ENCODE measurements at regions not wholly inside any gene's neighbourhood (a gene's known extent, or its start where the extent isn't known, plus 50 kb on each side); places are given as distances from the start of the nearest gene placed in this dataset.
A peak's percentile ranks its signal among the peaks of the same experiment; 100 is the strongest.

- H3K27me3 ChIP-seq (ENCODE audit: control insufficient read depth, insufficient read depth, low read length) = no peaks in the 10 kb centered on the region
- ChIA-PET CTCF (no interaction called here), POLR2A (no interaction called here)
- no peak overlapping the region for H3K27ac ChIP-seq (ENCODE audit: low read depth, low read length)
- no peak overlapping the region for H3K4me3 ChIP-seq (ENCODE audit: low read depth, low read length)
- no peaks in the 10 kb centered on the region; the same call in 1 of the 2 replicates for H3K9me3 ChIP-seq (ENCODE audit: control insufficient read depth, insufficient read depth, low read length)
- TF ChIP-seq CTCF (IDR thresholded peaks at IDR 0.05; ENCODE audit: low read depth, low read length) = no peak
- no peak for DNase-seq (ENCODE audit: low read depth, low spot score)
These were observed 159.5 kb upstream of the FAT4 start for GRCh38 chr4:125155251-125155650.

GRCh38 chr4:125140966-125141495 lies 173.7 kb upstream of the FAT4 start:
- CTCF ChIA-PET = no interaction called here
- POLR2A ChIA-PET = no interaction called here
- Histone ChIP-seq H3K27me3 (ENCODE audit: control insufficient read depth, insufficient read depth, low read length) (no peaks in the 10 kb centered on the region), H3K9me3 (ENCODE audit: control insufficient read depth, insufficient read depth, low read length) (no peaks in the 10 kb centered on the region), H3K27ac (ENCODE audit: low read depth, low read length) (no peak overlapping the region), H3K4me3 (ENCODE audit: low read depth, low read length) (no peak overlapping the region)
- TF ChIP-seq CTCF (IDR thresholded peaks at IDR 0.05; ENCODE audit: low read depth, low read length) = no peak
- DNase-seq (ENCODE audit: low read depth, low spot score) = peak; percentile 16

GRCh38 chr4:125135652-125136051 lies 179.1 kb upstream of the FAT4 start:
- DNase-seq (ENCODE audit: low read depth, low spot score) = no peak
- no peaks in the 10 kb centered on the region for H3K9me3 ChIP-seq (ENCODE audit: control insufficient read depth, insufficient read depth, low read length)
- no peak overlapping the region for H3K4me3 ChIP-seq (ENCODE audit: low read depth, low read length)
- H3K27me3 ChIP-seq (ENCODE audit: control insufficient read depth, insufficient read depth, low read length) = no peaks in the 10 kb centered on the region
- TF ChIP-seq CTCF (IDR thresholded peaks at IDR 0.05; ENCODE audit: low read depth, low read length) = no peak
- ChIA-PET CTCF (no interaction called here), POLR2A (no interaction called here)
- no peak overlapping the region for H3K27ac ChIP-seq (ENCODE audit: low read depth, low read length)

- no peak for TF ChIP-seq CTCF (IDR thresholded peaks at IDR 0.05; ENCODE audit: low read depth, low read length)
- no peaks in the 10 kb centered on the region for H3K9me3 ChIP-seq (ENCODE audit: control insufficient read depth, insufficient read depth, low read length)
- POLR2A ChIA-PET = interaction anchor here (0.6 kb wide), 1 partner anchor 421 kb away, joined by 3 read pairs; no protein-coding TSS in a partner anchor
- H3K27me3 ChIP-seq (ENCODE audit: control insufficient read depth, insufficient read depth, low read length) = no peaks in the 10 kb centered on the region
- CTCF ChIA-PET = no interaction called here
- no peak overlapping the region for H3K27ac ChIP-seq (ENCODE audit: low read depth, low read length)
- no peak for DNase-seq (ENCODE audit: low read depth, low spot score)
- H3K4me3 ChIP-seq (ENCODE audit: low read depth, low read length) = no peak overlapping the region
These were observed 182.0 kb upstream of the FAT4 start for GRCh38 chr4:125132729-125133128.

GRCh38 chr4:125131891-125132680 lies 182.7 kb upstream of the FAT4 start:
- ChIA-PET POLR2A (interaction anchor here (0.6 kb wide), 1 partner anchor 421 kb away, joined by 3 read pairs; no protein-coding TSS in a partner anchor), CTCF (interaction anchor here (1.0 kb wide), 1 partner anchor 15 kb away, joined by 3 read pairs; no protein-coding TSS in a partner anchor)
- Histone ChIP-seq H3K27ac (ENCODE audit: low read depth, low read length) (no peak overlapping the region), H3K9me3 (ENCODE audit: control insufficient read depth, insufficient read depth, low read length) (no peaks in the 10 kb centered on the region), H3K4me3 (ENCODE audit: low read depth, low read length) (no peak overlapping the region), H3K27me3 (ENCODE audit: control insufficient read depth, insufficient read depth, low read length) (no peaks in the 10 kb centered on the region)
- TF ChIP-seq CTCF (IDR thresholded peaks at IDR 0.05; ENCODE audit: low read depth, low read length) = no peak
- no peak for DNase-seq (ENCODE audit: low read depth, low spot score)
